ENCODE measurements at regions not wholly inside any gene's neighbourhood (a gene's known extent, or its start where the extent isn't known, plus 50 kb on each side); places are given as distances from the start of the nearest gene placed in this dataset.

DNA sequence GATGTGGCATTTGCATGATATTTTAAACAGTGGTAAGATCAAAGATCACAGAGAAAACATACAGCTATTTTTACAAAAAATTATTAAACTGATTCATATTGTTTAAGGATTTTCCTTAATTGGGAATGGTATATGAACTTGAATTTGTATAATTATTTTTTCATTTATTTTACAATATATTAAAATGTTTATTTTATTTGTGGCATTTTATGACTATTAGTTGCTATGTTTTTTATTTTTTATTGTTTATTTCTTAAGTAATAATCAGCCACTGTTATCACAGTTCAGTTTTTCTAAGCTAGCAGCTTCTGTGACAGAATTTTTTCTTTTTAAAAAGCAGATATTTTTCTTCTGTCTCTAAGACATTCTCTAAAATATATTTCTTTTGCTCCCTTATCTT is 387.0 kb upstream of the KHDRBS2 start:
- no peak for ATAC-seq
- DNase-seq (ENCODE audit: low spot score), result no peak

DNA sequence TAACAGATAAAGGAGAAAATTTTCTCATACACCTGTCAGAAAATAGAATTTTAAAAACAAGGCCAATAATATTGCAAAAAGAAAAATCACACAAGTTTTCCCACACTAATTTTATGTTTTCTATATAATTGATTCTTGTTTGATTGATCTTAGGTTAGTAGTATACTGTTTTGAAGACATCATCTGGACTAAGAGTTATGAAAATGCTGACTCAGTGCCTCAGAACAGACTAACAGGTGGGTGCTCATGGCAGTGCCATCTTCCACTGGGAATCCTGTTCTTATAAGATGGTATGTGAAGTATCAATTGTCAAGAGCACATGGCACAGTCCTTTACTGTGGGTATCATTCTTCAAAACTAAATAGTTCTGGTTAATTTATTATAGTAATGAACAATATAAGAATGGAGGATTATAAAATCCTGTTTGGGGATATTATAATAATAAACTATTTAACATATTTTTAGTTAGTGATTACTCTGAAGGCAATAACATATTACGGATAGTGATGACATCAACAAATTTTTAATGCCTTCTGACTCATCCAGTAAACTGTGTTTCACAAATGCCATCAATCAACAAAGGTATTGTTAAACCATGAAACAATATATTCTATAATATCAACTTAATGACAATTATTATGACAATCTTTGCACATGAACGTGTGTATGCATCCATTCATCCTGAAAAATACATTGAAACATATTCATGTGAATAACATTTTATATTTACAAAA is 384.6 kb upstream of the KHDRBS2 start:
- ATAC-seq, result no peak
- no peak for DNase-seq (ENCODE audit: low spot score)

DNA sequence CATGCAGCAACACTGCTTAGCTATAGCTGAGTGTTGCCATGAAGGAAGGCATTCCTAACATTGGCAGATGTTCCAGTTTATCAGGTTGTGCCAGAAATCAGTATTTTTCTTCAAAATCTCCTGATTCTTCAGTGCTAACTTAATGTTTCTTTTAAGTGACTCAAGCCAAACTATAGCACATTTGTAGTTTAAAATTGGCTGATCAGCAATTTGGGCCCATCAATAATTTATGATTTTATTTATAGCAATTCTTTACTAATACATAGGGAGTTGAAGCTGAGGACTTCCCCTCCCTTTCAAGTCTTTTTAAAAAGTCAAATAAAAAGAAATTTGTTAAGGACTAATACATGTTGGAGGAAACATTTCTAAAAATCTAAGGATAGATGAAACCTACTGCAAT is 383.8 kb upstream of the KHDRBS2 start:
- DNase-seq (ENCODE audit: low spot score), result no peak
- ATAC-seq, result no peak

DNA sequence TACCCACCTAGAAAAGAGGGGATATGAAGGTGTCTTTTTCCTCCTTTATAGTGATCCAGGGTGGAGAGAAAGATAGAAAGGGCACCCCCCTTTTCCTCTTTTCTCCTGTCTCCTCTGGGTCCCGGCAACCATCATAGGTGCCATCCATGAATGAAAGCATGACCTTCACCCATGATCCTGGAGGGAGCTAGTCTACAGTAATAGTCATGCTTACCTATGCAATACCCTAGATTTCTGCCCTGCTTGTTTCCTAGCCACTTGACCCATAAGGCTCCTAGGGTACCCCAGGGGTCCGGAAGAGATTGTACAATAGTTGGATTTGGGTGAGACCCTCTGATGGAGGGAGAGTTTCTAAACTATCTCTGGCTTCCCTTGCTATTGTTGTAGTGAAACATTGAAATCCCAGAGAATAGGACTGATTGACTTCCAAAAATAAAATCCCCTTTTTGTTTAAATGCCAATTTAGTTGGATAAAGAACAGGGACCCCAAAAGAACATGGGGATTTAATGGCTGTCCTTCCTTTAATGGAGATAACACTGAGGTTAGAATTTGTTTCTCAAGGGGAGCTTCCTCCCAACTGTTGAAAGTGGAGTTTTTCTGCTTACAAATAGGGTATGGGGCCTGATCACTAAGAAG is 366.8 kb upstream of the KHDRBS2 start:
- ATAC-seq, result no peak
- no peak for DNase-seq (ENCODE audit: low spot score)

DNA sequence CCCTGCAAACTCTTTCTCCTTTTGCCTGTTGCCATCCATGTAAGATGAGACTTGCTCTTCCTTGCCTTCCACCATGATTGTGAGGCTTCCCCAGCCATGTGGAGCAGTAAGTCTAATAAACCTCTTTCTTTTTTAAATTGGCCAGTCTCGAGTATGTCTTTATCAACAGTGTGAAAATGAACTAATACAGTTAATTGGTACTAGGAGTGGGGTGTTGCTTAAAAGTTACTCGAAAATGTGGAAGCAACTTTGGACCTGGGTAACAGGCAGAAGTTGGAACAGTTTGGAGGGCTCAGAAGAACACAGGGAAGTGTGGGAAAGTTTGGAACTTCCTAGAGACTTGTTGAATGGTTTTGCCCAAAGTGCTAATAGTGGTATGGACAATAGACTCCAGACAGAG is 359.2 kb upstream of the KHDRBS2 start:
- DNase-seq (ENCODE audit: low spot score) (no peak), ATAC-seq (no peak)

DNA sequence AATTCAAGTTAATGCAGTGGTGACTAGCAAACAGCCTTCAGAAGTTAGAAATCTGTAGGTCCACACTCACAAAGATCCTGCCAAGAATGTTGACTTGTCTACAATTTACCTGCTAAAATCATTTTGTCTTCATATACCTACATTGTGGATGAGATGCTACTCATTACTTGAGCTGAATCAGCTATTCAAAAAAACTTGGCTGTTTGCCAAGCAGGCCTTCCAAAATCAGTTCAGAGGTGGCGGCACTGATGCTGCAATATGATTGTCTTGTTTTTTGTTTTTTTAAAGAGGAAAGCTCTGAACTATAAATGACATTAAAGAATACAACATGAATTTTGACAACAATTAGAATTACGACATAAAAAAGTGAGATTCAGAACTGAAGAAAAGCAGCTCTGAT is 354.7 kb upstream of the KHDRBS2 start:
- DNase-seq (ENCODE audit: low spot score), result no peak
- no peak for ATAC-seq

DNA sequence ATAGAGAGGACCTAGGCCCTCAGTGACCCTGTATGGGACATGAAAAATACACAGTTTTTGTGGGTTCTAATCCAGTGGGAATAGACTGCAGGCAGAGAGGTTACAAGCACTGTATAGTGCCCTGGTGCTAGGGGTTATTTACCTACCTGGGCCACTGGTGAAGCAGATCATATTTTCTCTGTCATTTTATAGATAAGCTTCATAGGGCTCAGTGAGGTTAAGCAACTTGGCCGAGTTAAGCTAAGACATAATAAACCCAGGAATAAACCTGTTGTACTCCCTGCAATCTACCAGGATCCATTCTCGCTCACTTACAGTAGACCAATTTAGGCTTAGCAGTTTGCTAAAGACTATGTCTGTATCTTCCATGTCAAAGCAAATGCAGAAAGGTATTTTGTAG is 340.6 kb upstream of the KHDRBS2 start:
- DNase-seq (ENCODE audit: low spot score) (no peak), ATAC-seq (no peak)

DNA sequence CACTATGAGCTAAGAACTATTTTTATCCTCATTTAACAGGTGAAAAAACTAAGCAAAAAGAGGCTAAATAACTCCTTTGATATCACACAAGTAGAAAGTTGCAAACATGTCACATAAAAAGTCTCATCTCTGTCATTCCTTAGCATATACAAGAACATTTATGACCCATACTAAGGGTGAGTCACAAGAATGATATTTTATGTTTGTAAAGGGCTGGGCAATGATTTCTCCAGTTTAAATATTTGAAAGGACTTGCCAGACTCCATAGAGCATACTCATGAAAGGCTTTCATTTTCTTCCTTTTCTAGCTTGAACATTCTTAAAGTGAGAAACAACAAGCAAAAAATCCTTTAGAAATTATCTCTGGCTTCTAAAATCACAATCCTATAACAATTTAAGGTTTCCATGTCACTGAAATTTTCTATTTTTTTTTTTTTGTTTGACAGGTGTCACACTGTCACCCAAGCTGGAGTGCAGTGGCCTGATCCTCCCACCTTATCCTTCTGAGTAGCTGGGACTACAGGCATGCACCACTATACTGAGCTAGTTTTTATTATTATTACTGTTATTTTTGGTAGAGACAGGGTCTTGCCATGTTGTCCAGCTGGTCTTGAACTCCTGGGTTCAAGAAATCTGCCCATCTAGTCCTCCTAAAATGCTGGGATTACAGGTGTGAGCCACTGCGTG is 338.0 kb upstream of the KHDRBS2 start:
- no peak for ATAC-seq
- no peak for DNase-seq (ENCODE audit: low spot score)

DNA sequence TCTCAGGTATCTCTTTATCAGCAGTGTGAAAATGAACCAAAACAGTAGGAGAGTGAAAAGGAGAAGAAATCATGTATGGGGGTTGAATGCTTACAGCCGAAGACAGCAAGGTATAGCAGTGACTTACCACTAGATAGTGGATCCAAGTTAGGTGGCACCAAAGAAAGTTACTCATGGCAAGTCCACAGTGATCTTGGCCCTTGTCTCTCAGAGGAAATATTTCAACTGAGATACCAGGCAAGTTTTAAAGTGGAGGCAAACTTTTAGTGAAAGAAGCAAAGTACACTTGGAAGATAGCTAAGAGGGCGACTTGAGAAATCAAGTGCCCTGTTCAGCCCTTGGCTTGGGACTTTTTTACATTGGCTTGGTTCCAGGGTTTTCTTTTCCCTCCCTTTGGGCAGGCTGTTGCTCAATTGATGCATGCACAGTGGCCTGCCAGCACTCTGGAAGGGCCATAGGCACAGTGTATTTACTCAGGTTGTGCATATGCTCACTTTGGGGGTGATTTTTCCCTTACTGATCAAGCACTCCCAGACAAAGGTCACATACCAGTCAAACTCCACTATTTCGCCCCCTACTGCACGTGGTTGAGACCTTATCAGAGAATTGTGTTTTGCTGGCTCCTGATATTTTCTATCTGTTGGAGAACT is 329.5 kb upstream of the KHDRBS2 start:
- DNase-seq (ENCODE audit: low spot score), result no peak
- ATAC-seq, result no peak

DNA sequence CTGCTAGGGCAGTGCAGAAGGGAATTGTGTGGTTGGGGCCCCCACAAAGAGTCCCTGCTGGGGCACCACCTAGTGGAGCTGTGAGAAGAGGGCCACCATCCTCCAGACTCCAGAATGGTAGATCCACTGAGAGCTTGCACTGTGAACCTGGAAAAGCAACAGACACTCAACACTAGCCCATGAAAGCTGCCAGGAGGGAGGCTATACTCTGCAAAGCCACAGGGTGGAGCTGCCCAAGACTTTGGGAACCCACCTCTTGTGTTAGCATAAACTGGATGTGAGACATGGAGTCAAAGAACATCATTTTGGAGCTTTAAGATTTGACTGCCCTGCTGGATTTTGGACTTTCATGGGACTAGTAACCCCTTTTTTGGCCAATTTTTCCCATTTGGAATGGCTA is 328.4 kb upstream of the KHDRBS2 start:
- no peak for DNase-seq (ENCODE audit: low spot score)
- no peak for ATAC-seq

DNA sequence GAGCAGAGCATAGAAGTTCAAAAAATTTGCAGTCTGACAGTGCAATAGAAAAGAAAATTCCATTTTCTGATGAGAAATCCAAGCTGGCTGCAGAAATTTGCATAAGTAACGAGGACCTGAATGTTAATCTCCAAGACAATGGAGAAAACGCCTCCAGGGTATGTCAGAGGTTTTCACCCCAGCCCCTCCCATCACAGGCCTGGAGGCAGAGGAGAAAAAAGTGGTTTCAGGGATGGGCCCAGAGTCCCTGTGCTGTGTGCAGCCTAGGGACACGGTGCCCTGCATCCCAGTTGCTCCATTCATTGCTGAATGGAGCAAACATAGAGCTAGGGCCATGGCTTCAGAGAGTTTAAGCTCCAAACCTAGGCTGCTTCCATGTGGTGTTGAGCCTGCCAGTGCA is 327.9 kb upstream of the KHDRBS2 start:
- DNase-seq (ENCODE audit: low spot score), result no peak
- ATAC-seq, result no peak

DNA sequence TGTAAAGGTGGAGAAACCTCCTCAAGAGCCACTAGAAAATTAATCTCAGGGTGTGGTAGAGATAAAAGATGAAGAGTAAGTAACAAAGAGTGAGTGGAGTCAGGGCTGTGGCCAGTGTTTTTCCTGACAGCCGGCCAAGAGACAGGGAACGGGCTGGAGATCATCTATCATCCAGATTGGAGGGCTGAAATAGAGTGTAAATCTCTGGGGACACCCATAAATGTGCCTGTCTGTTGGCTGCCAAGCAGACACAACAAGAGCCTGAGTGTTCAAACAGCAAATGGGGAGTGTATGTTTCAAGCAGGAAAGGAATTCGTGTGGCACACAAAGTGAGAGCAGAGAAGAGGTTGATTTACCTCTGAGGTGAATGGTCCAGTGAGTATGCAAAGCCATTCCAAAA is 326.4 kb upstream of the KHDRBS2 start:
- no peak for DNase-seq (ENCODE audit: low spot score)
- no peak for ATAC-seq

DNA sequence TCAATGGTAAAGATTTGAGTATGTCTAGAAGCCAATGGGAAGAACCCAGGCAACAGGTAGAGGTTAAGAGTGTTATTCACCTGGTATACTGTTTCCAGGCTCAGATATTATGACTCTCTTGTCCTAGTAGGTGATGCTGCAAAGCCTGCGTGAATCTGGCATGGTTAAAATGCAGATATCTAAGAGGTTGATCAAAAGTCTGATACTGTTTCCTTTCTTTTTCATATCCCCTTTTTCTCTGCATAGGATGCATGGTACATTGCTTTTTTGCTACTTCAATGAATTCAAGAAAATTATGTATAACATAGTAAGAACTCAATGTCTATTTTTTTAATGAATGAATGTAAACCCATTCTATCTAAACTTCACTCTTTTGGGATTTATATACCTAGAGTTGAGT is 284.3 kb upstream of the KHDRBS2 start:
- no peak for ATAC-seq
- DNase-seq (ENCODE audit: low spot score), result no peak

DNA sequence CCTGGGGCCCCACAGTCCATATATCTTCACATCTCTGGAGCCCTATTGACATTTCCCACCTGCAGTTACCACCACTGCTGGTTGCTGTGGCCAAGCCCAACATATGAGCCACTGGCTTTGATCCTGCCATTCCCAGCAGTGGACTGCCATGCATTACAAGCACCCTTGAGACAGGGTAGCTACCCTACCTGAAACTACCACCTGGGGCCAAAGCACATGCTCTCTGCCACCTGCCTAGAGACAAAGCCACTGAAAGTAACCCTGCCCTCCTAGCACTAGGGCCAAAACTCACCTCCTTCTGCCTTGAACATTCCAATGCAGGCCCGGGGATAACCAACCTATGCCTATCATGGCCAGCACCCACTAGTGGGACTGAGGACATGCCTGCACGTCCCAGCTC is 255.5 kb upstream of the KHDRBS2 start:
- ATAC-seq, result no peak
- DNase-seq (ENCODE audit: low spot score), result no peak

DNA sequence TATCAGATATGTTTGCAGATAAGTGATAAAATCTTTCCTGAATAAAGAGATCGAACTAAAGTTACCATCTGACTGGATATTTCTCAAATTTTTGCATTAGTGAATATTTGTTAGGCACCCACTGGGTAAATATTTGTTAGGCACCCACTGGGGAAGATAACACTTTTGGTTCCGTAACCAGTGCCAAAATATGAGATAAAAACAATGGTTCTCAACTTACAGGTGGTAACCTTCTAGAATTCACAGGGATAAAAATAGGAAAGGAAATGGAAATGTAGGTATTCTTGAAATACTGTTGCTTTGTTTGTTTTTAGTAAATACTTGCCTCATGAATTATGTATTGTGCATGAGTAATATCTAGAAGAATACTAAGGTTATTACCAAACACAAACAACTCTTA is 245.0 kb upstream of the KHDRBS2 start:
- ATAC-seq (no peak), DNase-seq (ENCODE audit: low spot score) (no peak)

DNA sequence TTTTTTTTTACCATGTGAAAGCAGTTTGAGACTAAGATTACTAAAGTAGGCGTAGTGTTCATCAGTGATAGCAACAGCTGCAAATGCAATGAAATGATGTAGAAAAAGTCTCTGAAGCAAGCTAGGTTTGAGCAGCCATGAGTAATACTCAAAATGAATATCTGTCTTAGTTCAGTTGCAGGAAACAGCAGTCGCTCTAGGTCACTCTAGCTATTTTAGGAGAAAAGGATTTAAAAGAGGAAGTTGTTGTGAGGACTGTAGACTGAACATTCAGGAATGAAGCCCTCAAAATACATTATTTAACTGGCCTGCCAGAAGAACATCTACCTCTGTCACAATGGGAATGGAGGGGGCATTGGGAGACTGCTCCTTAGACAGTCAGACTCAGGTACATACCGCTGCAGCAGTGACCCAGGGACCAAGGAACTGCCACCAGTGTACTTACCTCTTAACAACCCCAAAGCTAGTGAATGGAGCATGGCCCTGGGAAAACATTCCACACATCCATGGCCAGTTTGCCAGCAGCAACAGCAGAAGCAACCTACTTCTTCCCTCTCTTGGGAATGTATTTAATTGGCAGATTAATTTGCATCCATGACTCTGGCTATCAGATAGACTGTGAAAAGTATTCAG is 243.0 kb upstream of the KHDRBS2 start:
- no peak for ATAC-seq
- DNase-seq (ENCODE audit: low spot score), result no peak

DNA sequence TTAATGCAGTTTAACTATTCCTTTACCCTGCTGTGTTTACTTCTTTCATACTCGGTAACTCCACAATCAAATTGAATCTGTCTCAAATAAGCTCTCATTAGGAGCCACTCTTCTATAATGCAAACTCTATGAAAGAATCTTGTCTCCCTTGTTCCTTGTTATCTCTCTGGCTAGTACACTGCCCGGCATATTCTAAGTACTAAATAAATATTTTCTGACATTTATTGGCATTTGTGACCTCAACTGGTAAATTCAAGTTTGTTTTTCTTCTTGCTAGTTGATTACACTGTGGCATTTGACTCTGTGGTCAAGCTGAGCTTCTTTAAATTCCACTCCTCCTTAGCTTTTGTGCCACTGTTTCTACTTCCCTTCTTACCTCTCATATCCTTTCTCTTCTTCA is 237.6 kb upstream of the KHDRBS2 start:
- no peak for ATAC-seq
- DNase-seq (ENCODE audit: low spot score), result no peak

DNA sequence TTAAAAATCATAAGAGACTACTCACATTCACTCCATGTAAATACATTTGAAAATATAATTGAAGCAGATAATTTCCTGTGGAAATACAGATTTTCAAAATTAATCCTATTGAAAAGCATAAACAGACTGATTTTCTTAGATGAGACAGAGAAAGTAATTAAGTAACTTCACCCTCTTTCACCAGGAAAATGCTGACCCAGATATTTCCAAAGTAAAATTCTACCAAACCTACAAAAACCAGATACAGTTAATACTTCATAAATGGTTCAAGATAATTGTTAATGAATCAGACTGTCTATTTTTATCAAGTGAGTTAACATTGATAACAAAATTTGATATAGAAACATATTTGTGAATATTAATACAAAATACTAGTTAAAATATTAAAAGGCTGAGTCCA is 233.5 kb upstream of the KHDRBS2 start:
- ATAC-seq, result no peak
- DNase-seq (ENCODE audit: low spot score), result no peak

DNA sequence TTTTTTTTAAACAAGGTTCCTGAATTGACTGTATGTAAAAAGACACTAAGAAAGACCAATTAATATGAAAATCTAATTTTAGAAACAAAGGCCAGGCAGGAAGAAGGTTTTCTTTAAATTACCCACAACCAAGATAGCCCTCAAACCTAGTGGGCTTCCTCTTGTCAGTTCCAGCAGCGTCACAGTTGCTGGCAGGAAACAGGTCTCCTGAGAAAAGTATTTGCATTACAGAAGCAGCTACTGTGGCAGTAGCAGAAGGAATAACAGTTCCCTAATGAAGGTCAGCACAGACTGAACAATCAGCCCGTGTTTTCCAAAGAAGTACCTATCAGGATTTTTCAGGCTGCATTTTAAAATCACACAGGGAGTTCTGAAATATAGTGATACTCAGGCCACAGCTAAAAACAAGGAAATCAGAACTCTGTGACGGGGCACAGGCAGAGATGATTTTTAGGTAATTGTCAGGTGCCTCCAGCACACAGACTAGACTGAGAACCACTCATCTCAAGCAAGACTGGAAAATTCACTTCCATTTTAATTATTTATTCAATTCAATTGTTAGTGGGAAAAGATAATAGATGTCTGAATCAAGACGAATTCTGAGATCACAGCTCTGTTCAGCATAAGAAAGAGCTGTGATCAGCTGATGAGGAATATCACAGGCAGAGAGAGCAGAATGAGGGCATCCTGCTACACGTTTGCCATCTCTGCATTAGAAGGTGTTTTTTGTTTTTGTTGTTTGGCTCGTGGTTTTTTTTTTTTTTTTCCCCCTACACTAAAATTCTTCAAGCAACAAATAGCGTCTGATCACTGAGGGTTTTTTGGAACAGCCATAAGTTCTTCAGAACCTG is 230.5 kb upstream of the KHDRBS2 start:
- no peak for DNase-seq (ENCODE audit: low spot score)
- ATAC-seq, result no peak

DNA sequence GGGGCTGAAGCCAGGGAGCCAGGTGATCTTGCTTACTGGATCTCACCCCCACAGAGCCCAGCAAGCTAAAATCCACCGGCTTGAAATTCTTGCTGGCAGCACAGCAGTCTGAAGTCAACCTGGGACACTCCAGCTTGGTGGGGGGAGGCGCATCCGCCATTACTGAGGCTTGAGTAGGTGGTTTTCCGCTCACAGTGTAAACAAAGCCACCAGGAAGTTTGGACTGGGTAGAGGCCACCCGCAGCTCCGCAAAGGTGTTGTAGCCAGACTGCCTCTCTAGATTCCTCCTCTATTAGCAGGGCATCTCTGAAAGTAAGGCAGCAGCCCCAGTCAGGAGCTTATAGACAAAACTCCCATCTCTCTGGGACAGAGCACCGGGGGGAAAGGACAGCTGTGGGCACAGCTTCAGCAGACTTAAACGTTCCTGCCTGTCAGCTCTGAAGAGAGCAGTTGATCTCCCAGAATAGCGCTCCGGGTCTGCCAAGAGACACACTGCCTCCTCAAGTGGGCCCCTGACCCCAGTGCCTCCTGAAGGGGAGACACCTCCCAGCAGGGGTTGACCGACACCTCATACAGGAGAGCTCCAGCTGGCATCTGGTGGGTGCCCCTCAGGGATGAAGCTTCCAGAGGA is 206.3 kb upstream of the KHDRBS2 start:
- ATAC-seq (no peak), DNase-seq (ENCODE audit: low spot score) (no peak)

All from left lobe of liver (tissue), 2 donors.